ENCODE measurements at regions not wholly inside any gene's neighbourhood (a gene's known extent, or its start where the extent isn't known, plus 50 kb on each side); places are given as distances from the start of the nearest gene placed in this dataset.

DNA sequence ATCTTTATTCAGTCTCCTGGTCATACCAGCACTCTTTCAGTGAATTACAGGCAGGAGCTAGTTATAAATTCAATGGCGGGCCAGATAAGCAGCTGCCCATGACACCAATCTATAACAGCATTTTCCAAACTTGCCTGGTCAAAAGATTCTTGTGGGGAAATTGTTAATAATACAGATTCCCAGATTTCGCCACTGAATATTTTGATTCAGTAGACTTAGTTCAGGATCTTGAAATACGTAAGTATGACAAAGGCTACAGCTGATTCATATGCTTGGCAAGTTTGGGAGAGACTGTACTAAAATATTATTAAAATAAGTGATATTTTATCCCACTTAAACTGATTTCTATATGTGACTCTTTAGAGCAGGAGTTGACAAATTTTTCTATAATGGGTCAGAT is 119.3 kb downstream of the TMCO5A start:
- no peak for TF ChIP-seq CTCF (IDR thresholded peaks at IDR 0.05; ENCODE audit: low read depth, low read length)
- no peak overlapping the region for H3K4me3 ChIP-seq (ENCODE audit: low read depth, low read length)
- no peak for DNase-seq (ENCODE audit: low read depth, low spot score)
- in situ Hi-C loops (cut with HindIII; ENCODE audit: low sequenced_read_pairs) = no loop called here

DNA sequence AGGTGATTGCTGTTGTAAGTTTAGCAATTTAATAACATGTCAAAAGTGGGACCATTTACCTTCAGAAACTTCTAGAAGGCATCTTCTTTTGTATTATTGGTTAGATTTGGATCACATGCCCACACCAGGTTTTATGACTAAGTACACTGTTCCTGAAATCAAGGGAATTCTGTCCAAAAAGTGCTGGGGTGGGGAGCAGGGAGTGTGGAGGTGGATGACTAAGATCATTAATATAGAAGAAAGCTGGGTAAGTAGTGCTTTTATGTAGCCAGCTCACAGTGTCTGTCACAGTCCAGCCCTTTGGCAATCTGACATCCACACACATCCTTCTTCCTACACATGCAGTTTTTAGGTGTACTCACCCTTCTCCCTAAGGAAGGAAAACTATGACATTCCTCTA is 120.0 kb downstream of the TMCO5A start:
- peak; percentile 69 for DNase-seq (ENCODE audit: low read depth, low spot score)
- no peak for TF ChIP-seq CTCF (IDR thresholded peaks at IDR 0.05; ENCODE audit: low read depth, low read length)

GRCh38 chr15:38058596-38059075 is 124.2 kb downstream of the TMCO5A start:
- no peak for TF ChIP-seq CTCF (IDR thresholded peaks at IDR 0.05; ENCODE audit: low read depth, low read length)
- in situ Hi-C loops (cut with HindIII; ENCODE audit: low sequenced_read_pairs) = no loop called here
- no peak overlapping the region for H3K4me3 ChIP-seq (ENCODE audit: low read depth, low read length)
- DNase-seq (ENCODE audit: low read depth, low spot score) = no peak

More for the DNA sequence above, 120.0 kb downstream of the TMCO5A start:
- in situ Hi-C loops (cut with HindIII; ENCODE audit: low sequenced_read_pairs) = no loop called here
- H3K4me3 ChIP-seq (ENCODE audit: low read depth, low read length) = no peak overlapping the region

DNA sequence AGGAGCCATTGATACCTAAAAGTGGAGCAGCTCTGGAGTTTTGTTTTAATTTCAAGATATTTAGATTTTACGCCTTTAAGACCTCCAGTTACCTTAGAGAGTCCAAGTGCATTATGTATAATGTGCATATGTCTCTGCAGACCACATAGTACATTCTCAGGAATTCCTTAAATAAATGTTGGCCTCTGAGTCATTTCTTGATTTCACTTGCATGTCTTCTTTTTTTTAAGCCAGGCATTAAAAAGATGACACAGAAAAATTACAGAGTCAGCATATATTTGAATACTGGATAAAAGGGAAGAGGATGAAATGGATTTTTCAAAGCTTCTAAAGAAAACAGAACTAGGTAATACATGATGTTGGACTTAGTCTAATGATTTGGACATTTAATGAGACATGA is 125.2 kb downstream of the TMCO5A start:
- TF ChIP-seq CTCF (IDR thresholded peaks at IDR 0.05; ENCODE audit: low read depth, low read length) = no peak
- peak; percentile 73 for DNase-seq (ENCODE audit: low read depth, low spot score)
- H3K4me3 ChIP-seq (ENCODE audit: low read depth, low read length) = no peak overlapping the region
- in situ Hi-C loops (cut with HindIII; ENCODE audit: low sequenced_read_pairs) = no loop called here

DNA sequence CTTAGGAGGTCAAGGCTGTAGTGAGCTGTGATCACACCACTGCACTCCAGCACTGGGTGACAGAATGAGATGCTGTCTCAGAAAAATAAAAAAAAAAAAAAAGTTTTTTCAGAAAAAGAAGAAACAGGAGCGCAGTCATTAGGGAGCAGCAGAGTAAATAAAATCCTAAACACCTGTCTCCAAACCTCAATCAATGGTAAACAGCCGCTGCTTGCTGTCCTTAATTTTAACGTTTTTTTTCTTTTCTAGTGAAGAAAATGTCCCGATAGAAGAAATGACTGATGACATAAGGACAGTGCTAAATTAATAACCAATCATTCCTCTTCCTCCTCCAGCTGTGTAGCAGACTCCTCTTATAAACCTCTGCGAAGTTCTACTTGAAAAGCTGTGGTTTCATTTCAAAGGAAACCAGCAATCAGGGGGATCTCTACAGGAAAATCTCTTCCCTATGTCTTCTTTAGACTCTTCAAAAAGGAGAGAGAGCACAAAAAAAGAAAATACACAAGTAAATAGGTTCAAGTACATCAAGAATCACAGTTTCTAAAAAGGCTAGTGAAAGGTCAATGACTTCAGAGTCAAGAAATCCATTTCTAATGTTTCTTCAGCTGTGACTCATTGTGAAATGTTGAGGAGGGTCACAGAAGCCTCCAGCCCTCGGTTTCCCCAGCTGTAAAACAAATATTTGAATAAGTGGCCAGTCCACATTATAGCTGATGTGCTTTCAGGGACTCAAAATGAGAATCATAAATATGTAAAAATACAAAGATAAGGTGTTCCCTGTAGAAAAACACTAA is 127.6 kb downstream of the TMCO5A start:
- TF ChIP-seq CTCF (IDR thresholded peaks at IDR 0.05; ENCODE audit: low read depth, low read length) = no peak
- in situ Hi-C loops (cut with HindIII; ENCODE audit: low sequenced_read_pairs) = no loop called here
- H3K4me3 ChIP-seq (ENCODE audit: low read depth, low read length) = no peak overlapping the region
- peak; percentile 52 for DNase-seq (ENCODE audit: low read depth, low spot score)

GRCh38 chr15:38062696-38063095 is 128.3 kb downstream of the TMCO5A start:
- in situ Hi-C loops (cut with HindIII; ENCODE audit: low sequenced_read_pairs) = no loop called here
- H3K4me3 ChIP-seq (ENCODE audit: low read depth, low read length) = no peak overlapping the region
- no peak for DNase-seq (ENCODE audit: low read depth, low spot score)
- TF ChIP-seq CTCF (IDR thresholded peaks at IDR 0.05; ENCODE audit: low read depth, low read length) = no peak

Data from astrocyte of the spinal cord (primary cell).